Epithelial cell of proximal tubule (primary cell): ENCODE measurements at regions not wholly inside any gene's neighbourhood (a gene's known extent, or its start where the extent isn't known, plus 50 kb on each side); places are given as distances from the start of the nearest gene placed in this dataset.
"Not testable (repeated sequence)": the region's sequence is repeated elsewhere in the genome, so short reads cannot be mapped to it uniquely, and the experiment has no call there.

ENCODE experiments used
- DNase-seq: peaks from one replicate; pipeline ENCODE4 v3.0.0-alpha.2; 2011; ENCODE audit warnings: low read depth
- H3K4me3 ChIP-seq: 2 replicates; pipeline ENCODE4 v1.5.1; 2011; ENCODE audit warnings: low read depth, mild to moderate bottlenecking, low read length
- TF ChIP-seq, protein P1 (sequence below): conservative IDR thresholded peaks from 2 replicates; pipeline ENCODE4 v1.5.1; 2012; ENCODE audit warnings: low read depth, mild to moderate bottlenecking, low read length

DNA sequence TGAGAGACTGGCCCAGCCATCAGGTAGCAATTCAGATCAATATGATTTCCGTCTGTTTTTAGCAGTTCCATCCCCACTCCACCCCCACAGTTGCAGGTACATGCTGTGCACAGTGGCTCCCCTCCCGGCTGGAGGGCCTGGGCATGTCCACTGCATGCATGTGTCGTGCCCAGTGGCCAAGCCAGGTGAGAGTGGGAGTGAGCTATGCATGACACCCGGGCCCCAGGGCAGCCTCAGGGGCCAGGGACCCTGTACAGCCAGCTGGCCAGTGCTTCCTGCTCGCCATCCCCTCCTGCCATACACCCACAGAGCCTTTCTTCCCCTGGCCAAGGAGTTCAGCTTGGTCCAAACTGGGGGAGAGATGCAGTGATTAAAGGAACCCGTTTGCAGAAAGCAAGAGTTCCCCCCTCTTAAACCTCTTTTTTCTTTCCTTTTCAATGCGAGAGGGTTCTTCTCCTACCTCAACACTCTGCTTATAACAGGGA is 135.3 kb downstream of the THBS2 start:
- TF ChIP-seq, protein P1, sequence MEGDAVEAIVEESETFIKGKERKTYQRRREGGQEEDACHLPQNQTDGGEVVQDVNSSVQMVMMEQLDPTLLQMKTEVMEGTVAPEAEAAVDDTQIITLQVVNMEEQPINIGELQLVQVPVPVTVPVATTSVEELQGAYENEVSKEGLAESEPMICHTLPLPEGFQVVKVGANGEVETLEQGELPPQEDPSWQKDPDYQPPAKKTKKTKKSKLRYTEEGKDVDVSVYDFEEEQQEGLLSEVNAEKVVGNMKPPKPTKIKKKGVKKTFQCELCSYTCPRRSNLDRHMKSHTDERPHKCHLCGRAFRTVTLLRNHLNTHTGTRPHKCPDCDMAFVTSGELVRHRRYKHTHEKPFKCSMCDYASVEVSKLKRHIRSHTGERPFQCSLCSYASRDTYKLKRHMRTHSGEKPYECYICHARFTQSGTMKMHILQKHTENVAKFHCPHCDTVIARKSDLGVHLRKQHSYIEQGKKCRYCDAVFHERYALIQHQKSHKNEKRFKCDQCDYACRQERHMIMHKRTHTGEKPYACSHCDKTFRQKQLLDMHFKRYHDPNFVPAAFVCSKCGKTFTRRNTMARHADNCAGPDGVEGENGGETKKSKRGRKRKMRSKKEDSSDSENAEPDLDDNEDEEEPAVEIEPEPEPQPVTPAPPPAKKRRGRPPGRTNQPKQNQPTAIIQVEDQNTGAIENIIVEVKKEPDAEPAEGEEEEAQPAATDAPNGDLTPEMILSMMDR, result no peak
- H3K4me3 ChIP-seq, result no peak overlapping the region
- no peak for DNase-seq

DNA sequence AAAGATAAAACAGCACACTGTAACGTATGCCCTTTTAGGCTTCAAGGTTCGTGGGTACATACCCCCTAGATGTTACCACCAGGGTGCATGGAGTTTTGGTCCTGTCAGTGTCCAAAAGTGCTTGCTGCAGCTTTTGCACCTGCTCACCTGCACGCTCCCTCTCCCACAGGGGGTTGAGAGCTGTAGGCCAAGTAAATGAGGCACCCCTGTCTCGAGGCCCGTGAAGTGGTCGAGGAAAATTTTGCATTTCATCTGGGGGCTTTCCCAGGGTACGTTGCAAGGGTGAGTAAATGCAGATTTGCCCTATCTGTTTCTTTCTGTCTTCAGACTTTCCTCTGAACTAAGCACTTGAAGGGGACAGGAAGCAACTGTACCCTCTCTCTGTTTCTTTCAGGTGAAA is 136.0 kb downstream of the THBS2 start:
- no peak for DNase-seq
- H3K4me3 ChIP-seq, result no peak overlapping the region
- TF ChIP-seq, protein P1, result no peak

DNA sequence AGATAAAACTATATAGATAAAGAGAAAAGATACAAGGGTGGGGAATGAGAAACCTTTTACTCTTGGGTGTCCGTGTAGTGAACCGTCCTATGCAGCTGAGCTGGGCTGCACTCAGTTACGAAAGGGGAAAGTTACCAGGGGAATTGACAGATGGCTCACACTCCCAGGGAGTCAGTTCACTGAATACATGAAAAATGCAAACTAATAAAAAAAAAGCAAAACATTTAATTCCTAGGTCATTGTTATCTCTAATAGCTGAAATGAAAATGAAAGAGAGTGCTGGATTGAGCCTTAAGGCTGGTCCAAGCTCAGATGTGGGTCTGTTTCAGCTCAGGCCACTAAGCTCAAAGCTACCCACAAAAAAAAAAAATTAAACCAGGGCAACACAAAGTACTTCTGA is 138.0 kb downstream of the THBS2 start:
- no peak overlapping the region for H3K4me3 ChIP-seq
- DNase-seq, result no peak
- TF ChIP-seq, protein P1, result no peak

DNA sequence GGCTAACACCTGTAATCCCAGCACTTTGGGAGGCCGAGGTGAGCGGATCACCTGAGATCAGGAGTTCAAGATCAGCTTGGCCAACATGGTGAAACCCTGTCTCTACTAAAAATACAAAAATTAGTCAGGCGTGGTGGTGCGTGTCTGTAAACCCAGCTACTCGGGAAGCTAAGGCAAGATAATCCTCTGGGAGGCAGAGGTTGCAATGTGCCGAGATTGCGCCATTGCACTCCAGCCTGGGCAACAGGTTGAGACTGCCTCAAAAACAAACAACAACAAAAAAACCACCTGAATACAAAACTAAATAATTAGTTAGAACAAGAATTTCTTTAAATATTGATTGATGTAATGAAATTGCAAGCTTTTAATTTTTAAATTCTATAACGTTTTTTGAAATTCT is 139.0 kb downstream of the THBS2 start:
- H3K4me3 ChIP-seq, DNase-seq: not testable (repeated sequence)

DNA sequence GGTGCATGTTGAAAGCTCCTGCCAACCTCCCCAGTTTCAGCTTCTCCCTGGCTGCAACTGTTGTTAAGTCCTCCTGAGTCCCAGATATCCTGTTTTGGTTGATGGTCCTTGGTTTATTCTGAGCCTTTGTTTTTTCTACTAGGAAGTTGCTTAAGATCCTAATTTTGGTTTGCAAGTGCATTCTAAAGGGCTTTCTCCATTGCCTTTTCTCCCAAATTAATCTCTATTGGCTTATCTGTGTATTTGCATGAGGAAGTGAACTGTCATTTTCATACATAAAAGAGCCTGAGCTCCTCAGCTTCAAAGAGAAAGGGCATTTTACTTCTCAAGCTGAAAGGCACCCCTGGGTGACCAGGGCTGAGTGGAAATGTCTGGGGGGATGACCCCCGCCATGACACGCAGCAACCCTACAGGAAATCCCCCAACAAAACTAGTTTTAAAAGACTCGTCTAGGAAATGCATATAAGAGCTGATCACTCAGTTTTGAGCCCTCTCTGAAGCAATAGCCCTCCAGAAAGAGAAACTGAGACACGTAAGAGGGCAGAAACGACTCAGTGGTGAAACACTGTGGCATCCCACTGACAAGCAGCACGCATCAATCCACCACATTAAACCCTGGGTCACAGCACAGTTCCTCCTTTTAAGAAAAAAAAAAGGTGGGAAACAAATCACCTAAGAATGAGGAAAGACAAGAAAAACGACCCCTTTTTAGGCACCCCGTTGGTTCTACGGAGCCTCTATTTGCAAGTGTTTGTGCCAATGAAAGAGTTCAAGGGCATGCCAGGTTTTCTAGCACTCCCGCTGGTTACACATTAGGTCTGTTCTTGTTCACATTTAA is 140.9 kb downstream of the THBS2 start:
- H3K4me3 ChIP-seq, result no peak overlapping the region
- no peak for DNase-seq
- TF ChIP-seq, protein P1, result no peak

DNA sequence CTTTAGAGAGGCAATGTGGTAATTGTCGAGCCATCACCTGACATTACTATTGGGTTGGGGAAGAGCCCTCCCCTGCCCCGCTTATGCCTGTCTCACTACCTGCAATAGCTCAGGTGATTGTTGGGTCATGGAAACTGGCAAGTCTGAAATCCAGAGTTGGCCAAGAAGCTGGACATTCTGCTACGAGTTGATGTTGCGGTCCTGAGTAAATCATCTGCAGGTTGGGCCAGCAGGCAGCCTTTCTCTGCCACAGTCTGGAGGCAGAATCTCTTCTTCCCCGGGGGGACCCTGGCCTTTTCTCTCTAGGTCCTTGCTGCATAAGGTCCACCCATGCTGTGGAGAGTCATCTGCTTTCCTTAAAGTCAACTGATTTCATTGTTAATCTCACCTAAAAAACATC is 142.4 kb downstream of the THBS2 start:
- DNase-seq, result no peak
- TF ChIP-seq, protein P1, result no peak
- no peak overlapping the region for H3K4me3 ChIP-seq

DNA sequence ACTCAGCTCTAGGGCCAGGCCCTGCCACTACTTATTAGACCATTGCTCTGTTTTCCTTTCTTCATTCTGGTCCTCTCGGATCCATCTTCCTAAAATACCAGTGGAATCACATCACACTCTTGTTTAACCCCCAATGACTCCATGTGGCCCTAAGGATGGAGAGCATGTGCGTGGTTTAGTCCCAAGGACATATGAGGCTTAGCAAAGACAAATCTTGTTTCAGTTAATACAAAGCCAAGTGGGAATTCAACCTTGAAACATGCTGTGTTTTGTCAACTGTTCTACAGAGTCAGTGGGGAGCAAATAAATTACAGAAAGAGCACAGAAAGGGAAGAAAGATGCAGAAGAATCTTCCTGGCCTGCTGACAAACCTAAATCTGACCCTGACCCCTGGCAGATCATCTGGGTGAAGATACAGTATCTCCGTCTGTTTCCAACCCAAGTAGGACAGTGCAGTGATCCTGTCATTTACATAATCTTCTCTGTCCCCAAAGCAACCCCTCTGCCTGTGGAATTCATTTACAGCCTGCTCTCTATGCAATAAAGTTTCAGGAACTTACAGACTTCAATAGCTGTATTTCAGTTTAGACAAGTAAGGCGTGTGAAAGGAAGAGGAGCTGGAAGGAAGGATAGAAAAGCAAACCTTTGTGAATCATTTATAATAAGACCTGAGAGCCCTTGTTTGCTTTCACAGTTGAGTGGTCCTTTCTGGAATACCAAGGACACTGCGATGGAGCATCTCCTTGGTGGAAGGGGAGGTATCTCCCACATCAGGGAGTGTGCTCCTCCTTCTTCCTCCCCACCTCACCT is 144.0 kb downstream of the THBS2 start:
- H3K4me3 ChIP-seq, result no peak overlapping the region
- TF ChIP-seq, protein P1, result no peak
- DNase-seq, result no peak
